GM19463 (cell line): ENCODE measurements at regions not wholly inside any gene's neighbourhood (a gene's known extent, or its start where the extent isn't known, plus 50 kb on each side); places are given as distances from the start of the nearest gene placed in this dataset.
"Not testable (repeated sequence)": the region's sequence is repeated elsewhere in the genome, so short reads cannot be mapped to it uniquely, and the experiment has no call there.

Experiments used
- ATAC-seq: cut with Tn5 transposase; IDR thresholded peaks from one replicate; pipeline ENCODE4 v1.9.1; 2021; ENCODE audit warnings: mild to moderate bottlenecking, moderate library complexity; ENCODE audit not compliant: unreplicated experiment

DNA sequence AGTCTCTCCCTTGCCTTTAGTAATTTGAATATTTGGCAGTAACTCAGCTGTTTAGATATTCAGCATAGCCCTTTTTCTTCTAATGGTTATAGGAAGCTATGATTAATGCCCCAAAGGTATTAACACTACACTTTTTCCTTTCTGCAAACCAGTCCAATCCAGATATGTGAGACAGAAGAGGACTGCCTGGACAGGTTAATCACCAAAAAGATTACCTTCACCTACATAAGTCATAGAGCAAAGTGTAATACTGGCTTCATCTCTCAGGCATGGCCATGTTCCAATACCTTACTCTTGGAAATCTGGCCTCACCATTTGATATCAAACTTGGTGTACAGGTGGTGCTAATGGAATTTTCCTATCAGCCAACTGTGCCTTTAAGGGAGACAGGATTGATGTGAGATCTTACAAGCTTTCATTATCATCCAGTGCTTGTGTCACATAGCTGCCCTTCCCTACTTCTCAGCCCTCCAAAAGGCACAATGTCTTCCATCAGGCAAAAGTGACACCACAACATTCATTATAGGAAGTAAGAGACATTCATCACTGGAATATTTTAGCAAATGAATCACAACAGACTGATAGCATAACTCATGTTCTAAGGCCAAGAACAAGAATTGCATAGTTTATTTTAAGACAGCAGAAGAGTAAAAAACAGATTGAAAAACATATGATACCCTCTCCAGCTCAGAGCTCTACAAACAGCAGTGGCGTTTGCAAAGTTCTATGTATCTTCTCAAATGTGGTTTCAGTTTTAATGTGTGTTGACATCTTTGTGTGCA lies 91.2 kb upstream of the PAM start:
- ATAC-seq, result no peak

DNA sequence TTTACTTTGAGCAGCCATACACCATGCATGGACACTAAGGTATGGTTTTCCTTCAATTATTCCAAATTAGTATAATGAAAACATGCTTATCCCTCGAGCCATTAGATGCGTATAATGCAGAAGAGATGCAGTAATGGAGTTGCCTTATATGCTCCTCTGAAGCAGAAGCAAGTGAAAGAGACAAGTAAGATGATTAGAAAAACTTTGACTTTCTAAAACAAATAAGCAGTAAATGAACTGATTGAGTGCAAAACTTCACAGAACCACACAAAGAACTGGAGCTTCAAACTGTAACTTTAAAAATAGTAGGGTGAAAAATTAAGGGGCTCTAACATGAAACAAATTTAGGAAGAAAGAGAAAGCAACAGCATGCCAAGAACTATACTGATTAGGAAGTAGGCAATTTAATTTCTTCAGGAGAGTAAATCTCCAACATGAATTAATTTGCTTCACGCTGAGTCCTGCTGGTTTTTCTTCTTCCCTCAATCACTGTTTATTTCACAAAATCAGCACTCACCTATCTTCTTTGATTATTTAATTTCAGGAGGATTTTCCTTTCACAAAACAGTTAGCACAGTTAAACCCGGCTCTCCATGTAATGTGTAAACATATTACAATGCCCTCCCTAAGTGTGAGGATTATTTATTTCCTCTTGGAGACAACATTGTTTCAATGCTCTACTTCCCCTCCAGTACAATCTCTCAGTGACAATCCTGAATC lies 90.3 kb upstream of the PAM start:
- ATAC-seq, result no peak

DNA sequence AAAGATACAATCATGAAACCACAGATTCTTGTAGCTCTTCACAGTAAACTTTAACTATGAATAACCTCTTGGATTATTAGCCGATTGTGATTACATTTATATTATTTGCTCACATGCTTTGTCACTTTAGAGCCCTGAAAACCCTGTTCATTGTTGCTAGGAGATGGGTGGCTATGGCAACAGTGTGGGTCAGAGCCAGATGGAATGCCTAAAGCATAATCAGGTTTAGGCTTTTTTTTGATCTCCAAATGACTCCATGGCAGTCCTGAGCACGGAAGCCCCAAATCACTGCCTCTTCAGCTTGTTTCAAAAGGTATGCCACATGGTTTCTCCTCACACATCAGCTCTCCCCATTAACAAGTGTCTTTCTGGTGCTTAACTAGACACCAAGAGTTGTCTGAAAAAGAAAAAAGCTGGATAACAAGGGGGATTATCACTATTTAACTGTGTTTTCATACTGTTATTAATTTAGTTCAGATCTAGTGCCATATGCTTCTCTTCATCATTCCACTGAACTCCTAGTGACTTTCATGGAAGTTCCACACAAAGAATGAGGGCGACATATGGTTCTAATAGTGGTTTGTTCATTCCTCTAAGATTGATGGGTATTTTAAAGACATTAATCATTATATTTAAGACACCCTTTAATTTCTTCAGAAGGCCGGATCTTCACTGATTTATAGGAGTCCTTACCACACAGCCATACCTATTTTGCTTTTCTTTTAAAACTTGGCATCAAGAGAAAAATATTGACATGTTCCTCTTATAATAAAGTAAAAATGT lies 88.8 kb upstream of the PAM start:
- ATAC-seq, result no peak

DNA sequence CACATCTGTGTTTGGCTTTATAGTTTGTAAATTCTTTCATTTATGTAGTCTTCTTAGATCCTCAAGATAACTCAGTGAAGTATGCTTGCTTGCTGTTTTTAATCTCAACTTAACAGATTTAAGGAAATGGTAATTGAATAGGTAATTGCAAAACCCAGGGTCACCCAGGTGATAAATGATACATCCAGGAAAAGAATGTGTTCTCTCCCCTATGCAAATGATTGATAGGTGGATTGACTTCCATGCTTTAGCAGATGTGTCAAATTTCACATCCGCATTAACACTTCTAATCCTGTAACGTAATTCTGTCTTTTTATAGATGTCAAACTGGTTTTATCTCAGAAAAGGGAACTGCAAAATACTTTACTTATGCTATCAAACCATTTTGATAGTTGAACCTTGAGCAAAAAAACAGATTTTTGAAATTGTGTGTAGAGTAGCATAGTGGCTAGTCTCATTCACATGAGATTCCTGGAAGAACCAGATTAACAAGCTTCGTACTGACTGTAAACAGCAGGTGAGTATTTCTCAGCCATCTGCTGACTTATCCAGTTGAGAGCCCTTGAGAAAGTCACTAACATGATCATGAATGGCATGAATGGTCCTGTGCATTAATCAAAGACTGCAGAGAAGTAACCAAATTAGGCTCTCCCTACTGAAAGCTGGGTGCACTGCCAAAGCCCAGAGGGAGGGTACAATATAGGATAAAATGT lies 86.7 kb upstream of the PAM start:
- no peak for ATAC-seq

DNA sequence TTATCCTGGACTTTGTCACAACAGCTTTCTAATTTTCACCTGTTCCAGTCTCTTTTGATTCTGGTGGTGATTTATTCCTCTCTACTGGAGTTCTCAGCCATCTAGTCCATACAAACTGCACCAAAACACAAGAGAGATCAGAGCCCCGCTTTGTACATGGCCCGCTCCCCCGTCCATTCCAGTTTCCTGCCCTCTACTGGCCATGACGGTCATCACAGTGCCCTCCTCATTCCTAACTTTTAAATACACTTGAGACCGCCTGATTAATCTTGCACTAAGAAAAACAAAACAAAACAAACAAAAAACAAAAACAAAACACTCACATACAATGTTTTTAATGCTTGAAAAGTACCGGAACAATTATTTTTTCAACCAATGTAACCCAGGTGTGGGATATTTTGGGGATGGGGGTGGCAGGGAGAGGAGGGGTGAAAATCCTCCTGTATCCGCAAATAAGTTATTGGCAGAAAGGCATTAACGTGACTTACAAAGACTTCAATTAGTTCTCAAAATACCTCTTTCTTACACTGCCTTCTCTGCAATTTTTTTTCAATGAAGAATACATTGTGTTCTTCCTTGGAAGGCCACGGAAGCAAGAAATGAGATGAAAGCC lies 84.8 kb upstream of the PAM start:
- peak; percentile 54 for ATAC-seq

DNA sequence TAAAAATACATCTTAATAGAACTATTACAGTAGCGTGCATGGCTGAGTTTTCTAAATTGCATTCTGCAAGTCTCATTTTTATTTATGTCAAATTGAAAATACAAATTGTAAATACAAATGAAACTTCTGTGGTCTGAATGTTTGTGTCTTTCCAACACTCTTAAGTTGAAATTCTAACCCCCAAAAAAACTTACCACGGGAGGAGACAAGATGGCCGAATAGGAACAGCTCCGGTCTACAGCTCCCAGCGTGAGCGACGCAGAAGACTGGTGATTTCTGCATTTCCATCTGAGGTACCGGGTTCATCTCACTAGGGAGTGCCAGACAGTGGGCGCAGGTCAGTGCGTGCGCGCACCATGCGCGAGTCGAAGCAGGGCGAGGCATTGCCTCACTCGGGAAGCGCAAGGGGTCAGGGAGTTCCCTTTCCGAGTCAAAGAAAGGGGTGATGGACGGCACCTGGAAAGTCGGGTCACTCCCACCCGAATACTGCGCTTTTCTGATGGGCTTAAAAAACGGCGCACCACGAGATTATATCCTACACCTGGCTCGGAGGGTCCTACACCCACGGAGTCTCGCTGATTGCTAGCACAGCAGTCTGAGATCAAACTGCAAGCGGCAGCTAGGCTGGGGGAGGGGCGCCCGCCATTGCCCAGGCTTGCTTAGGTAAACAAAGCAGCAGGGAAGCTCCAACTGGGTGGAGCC lies 83.9 kb upstream of the PAM start:
- not testable (repeated sequence) for ATAC-seq

DNA sequence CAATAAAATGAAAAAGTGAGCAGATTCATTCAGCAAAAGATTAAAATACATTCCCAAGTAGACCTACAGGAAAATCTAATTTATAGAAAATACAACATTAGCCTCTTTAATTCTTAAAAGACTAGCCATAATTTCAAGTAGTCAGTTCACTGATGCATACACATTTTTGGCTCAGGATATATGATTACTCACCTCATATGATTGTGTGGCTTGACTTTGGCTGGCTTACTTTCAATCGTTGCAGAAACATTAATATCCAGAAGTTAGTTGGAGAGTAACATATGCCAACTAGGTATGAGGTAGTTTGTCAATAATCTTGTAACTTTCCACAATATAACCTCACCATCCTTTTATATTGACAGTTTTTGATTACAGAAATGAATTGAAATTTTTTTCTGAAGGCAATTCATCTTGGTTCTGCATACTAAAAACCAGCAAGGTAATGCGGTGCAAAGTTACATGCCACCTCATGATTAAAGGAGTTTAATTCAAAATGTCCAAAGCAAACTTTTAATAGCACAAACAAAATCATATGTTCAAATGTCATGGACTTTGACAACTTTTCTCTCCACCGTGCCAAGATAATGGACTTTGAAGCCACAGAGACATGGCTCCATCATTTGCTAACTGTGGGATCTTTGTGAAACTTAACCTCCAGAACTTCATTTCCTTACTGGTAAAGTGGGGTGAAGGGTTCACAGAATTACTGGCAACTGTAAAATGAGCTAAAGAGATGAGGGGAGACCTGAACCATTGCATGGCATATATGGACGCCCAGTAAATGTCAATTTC lies 76.6 kb upstream of the PAM start:
- no peak for ATAC-seq

DNA sequence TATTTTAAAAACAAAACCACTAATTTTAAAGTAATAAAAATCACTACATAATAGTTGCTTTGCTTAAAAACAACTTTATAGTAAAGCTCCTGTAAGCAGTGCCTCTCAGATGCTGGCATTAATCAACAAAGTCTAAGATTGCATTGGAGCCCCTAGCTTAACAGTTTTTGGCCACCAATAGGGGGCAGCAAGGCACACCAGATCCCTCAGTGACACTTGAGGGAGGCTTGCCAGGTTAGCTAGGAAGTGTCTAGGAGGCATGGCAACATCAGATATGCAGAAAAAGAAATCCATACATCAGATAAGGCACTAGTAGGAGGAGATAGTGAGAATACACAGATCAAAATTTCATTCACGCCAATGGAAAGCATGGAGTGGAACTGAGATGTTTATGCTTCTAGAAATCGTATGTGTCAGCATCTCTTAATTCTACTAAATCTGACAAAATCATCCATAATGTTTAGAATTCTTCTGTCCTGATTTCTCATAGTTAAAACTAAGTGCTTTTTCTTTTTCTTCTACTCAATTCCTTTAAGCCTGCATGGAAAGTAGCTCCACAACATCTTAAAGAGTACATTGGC lies 73.6 kb upstream of the PAM start:
- peak; percentile 99 for ATAC-seq

DNA sequence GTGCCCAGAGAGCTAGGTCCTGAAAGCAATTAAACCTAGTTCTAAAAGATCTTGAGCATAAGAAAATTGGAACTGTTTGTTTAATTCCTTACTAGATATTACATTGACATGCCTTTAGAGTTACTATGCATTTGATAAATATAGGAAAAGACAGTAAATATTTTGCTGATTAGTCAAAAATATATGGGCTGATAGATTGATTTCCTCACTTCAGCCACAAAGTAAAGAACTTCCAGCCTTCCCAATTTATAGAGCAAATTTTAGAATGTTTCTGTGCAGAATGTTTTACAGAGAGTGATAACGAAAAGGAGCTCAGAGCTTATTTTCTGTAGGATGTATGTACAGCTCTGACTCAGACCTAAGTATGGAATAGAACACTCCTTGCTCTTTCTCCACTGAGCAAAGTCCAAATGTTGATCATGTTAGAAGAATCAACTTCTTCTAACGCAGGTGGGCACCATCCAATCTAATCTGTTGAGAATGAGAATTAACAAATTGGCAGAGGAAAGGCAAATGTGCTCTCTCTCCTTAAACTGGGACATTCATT lies 72.9 kb upstream of the PAM start:
- no peak for ATAC-seq

DNA sequence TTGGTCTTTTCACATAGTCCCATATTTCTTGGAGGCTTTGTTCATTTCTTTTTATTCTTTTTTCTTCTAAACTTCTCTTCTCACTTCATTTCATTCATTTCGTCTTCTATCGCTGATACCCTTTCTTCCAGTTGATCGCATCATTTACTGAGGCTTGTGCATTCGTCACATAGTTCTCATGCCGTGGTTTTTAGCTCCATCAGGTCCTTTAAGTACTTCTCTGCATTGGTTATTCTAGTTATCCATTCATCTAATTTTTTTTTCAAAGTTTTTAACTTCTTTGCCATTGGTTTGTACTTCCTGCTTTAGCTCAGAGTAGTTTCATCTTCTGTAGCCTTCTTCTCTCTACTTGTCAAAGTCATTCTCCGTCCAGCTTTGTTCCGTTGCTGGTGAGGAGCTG lies 67.0 kb upstream of the PAM start:
- not testable (repeated sequence) for ATAC-seq

DNA sequence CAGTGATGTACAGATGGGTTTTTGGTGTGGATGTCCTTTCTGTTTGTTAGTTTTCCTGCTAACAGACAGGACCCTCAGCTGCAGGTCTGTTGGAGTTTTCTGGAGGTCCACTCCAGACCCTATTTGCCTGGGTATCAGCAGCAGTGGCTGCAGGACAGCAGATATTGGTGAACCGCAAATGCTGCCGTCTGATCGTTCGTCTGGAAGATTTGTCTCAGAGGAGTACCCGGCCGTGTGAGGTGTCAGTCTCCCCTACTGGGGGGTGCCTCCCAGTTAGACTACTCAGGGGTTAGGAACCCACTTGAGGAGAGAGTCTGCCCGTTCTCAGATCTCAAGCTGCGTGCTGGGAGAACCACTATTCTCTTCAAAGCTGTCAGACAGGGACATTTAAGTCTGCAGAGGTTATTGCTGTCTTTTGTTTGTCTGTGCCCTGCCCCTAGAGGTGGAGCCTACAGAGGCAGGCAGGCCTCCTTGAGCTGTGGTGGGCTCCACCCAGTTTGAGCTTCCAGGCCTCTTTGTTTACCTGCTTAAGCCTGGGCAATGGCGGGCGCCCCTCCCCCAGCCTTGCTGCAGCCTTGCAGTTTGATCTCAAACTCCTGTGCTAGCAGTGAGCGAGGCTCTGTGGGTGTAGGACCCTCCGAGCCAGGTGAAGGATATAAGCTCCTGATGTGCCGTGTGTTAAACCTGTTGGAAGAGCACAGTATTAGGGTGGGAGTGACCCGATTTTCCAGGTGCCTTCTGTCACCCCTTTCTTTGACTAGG lies 66.3 kb upstream of the PAM start:
- ATAC-seq, result not testable (repeated sequence)

DNA sequence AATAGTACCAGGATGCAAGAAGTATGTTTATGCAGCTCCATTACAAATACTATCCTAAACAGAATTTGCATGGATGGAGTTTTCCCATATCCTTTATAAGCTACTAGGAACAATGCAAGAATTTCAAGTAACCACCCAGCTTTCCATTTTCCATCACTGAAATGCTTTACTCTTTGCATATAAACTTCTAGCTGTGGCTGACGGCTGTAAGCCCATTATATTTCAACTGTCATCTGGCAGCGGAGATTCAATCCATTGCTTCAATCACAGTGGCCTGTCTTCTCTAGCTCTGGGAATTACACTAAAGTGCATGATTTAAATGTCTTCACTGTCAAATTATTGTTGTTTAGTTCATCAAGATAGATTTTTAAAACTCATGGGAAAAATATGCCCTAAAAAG lies 64.2 kb upstream of the PAM start:
- no peak for ATAC-seq

DNA sequence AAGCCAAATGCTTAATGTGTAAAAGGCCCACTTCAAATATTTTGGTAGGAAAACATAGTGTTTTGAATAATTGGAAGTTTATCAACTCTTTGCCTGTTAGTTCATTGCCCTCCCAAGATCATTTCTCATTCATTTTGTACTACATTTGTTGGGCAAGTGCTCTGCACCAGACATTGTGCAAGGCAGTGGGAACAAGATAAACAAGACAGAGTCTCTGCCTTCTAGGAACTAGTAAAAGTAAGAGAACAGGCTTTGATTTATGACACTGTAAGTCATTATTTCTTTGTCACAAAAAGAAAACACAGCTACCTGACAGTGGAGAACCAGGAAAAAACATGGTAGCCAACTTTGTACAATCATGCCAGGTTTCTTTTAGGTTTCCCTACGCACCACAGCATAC lies 63.7 kb upstream of the PAM start:
- ATAC-seq, result no peak

DNA sequence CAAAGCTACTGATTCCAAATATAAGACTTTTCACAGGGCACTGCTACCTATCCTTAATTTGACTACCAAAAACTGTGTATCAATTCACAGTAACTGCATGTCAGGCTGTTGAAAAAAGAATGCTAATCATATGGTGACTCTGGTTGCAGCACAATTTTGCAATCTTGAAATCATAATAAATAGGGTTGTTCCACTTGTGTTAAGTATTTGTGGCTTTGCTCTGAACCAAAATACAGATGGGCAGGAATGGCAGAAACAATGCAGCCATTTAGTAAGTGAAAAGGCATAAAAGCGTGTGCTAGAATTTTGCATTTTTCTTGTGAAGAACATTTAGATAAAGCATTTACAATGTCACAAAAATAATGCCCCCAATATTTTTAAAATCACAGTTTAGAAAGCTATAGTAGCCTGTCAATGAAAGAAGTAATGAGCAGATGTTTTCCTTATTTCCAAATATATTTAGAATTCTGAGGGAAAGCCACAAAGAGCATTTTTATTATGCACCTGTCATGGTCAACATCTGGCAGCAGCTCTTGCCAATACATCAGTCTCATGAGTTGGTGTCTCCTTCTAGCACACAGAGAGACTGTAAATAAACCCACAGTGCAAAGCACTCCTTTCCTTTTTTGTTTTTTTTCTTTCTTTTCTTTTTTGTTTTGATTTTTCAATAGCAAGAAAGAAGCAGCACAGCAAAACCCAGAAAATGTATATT lies 54.8 kb upstream of the PAM start:
- no peak for ATAC-seq

DNA sequence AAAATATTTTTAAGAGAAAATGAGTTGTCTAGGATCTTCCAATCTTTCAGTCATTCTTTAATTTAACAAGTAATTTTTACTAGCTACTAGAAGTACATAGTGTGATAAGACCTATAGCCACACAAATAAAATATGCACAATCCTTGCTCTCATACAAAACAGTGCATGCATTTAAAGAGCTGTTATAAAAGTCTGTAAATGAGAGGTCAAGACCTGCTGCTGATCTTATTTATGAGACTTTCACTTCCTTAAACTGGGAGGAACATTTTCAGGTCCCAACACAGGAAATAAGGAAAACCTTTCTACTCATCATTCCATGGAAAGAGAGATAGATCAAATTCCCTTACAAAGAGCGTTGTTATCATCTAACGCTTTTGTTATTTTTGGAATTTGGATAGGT lies 54.2 kb upstream of the PAM start:
- no peak for ATAC-seq

DNA sequence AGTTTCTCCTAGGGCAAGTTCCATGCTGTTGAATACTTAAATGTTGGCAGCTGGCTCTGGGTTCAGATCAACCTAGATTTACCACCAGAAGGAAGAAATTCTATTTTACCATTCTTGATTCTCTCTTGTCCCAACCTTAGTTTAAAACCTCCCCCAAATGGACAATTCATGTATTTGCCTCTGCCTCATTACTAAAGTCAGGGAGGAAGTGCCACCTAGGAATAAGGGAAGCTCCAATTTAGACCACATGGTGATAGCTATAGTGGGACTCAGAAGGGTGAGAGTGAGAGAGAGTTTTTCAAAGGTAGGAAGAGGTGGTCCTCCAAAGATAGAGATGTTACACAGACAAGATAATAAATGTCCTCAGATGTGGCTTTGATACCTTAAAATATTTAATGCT lies 53.4 kb upstream of the PAM start:
- ATAC-seq, result no peak
